PFSK-1 (cell line): ENCODE measurements at regions not wholly inside any gene's neighbourhood (a gene's known extent, or its start where the extent isn't known, plus 50 kb on each side); places are given as distances from the start of the nearest gene placed in this dataset.

Experiments
- FOXP2 ChIP-seq: optimal IDR thresholded peaks from 2 replicates; pipeline ENCODE3; 2011; ENCODE audit warnings: borderline replicate concordance, control low read depth, inconsistent platforms; ENCODE audit not compliant: insufficient read depth; ENCODE audit errors: extremely low read length, extremely low read depth
- POLR2AphosphoS5 ChIP-seq: IDR thresholded peaks from 2 replicates; pipeline ENCODE4 v1.6.1; 2012; ENCODE audit warnings: low read depth, mild to moderate bottlenecking, control low read depth, low read length, moderate library complexity
- REST ChIP-seq, 2 experiments: IDR thresholded peaks; 2 replicates each; pipeline versions ENCODE4 v1.6.1 to v1.8.0; 2011 to 2012; ENCODE audit warnings: low read depth in 2 of 2, low read length in 2 of 2, control low read depth in 1 of 2, inconsistent platforms in 1 of 2, mild to moderate bottlenecking in 1 of 2, moderate library complexity in 1 of 2; ENCODE audit not compliant: insufficient read depth in 1 of 2
- SIN3A ChIP-seq: IDR thresholded peaks from 2 replicates; pipeline ENCODE4 v1.6.1; 2012; ENCODE audit warnings: mild to moderate bottlenecking, low read length, moderate library complexity, borderline replicate concordance; ENCODE audit not compliant: insufficient read depth
- TAF1 ChIP-seq: IDR thresholded peaks from 2 replicates; pipeline ENCODE4 v1.6.1; 2012; ENCODE audit warnings: low read length, control low read depth, borderline replicate concordance; ENCODE audit not compliant: insufficient read depth

- TF ChIP-seq TAF1 (no peak), POLR2AphosphoS5 (no peak), REST (IDR thresholded peaks at IDR 0.05; ENCODE audit: insufficient read depth in 1 of 2, low read depth in 2 of 2, low read length in 2 of 2) (no peak)
Measured at GRCh38 chrX:44071070-44071645, 98.0 kb upstream of the NDP start.

GRCh38 chrX:44068043-44068442 is 94.9 kb upstream of the NDP start:
- no peak for TF ChIP-seq POLR2AphosphoS5
- no peak for TF ChIP-seq TAF1
- TF ChIP-seq REST (IDR thresholded peaks at IDR 0.05; ENCODE audit: insufficient read depth in 1 of 2, low read depth in 2 of 2, low read length in 2 of 2) = no peak
- TF ChIP-seq FOXP2 = no peak
- TF ChIP-seq SIN3A = no peak

GRCh38 chrX:44063606-44064005 is 90.4 kb upstream of the NDP start:
- TF ChIP-seq FOXP2 (no peak), TAF1 (no peak), REST (IDR thresholded peaks at IDR 0.05; ENCODE audit: insufficient read depth in 1 of 2, low read depth in 2 of 2, low read length in 2 of 2) (no peak), SIN3A (no peak), POLR2AphosphoS5 (no peak)

- no peak for TF ChIP-seq POLR2AphosphoS5
Measured at GRCh38 chrX:44062840-44063239, 89.7 kb upstream of the NDP start.

- peak; percentile 31 for TF ChIP-seq FOXP2
- no peak for TF ChIP-seq SIN3A
- TF ChIP-seq TAF1 = no peak
- TF ChIP-seq REST (IDR thresholded peaks at IDR 0.05; ENCODE audit: insufficient read depth in 1 of 2, low read depth in 2 of 2, low read length in 2 of 2) = no peak
- no peak for TF ChIP-seq POLR2AphosphoS5
Measured at GRCh38 chrX:44061968-44062614, 88.9 kb upstream of the NDP start.
